Stomach (tissue), 8 donors: ENCODE measurements at regions not wholly inside any gene's neighbourhood (a gene's known extent, or its start where the extent isn't known, plus 50 kb on each side); places are given as distances from the start of the nearest gene placed in this dataset.

Experiments used
- DNase-seq, 2 donors: peaks; one replicate each; pipeline versions ENCODE4 v3.0.0 to v3.0.0-alpha.2; 2013 to 2019
- H3K27ac ChIP-seq, 5 donors: fragments of 200-600 bp in 4 of 5; sonication (generic) in 4 of 5; one replicate each; pipeline ENCODE4 v1.5.1; 2013 to 2019; ENCODE audit warnings: mild to moderate bottlenecking in 1 of 5, moderate library complexity in 1 of 5
- H3K27me3 ChIP-seq, 3 donors: fragments of 200-600 bp; sonication (generic); one replicate each; pipeline ENCODE4 v1.5.1; 2017 to 2019; ENCODE audit warnings: mixed run types in 1 of 3
- H3K36me3 ChIP-seq, 4 donors: fragments of 200-600 bp; sonication (generic); 1 replicate in 3 of 4; 2 replicates in 1 of 4; pipeline ENCODE4 v1.5.1; 2016 to 2019
- H3K4me1 ChIP-seq, 4 donors: fragments of 200-600 bp; sonication (generic); one replicate each; pipeline ENCODE4 v1.5.1; 2016 to 2019
- H3K4me3 ChIP-seq, 4 donors: fragments of 200-600 bp; sonication (generic) in 3 of 4; one replicate each; pipeline ENCODE4 v1.5.1; 2016 to 2019; ENCODE audit warnings: mild to moderate bottlenecking in 1 of 4
- H3K9me3 ChIP-seq, 4 donors: fragments of 200-600 bp; sonication (generic); one replicate each; pipeline ENCODE4 v1.5.1; 2016 to 2019
- EP300 ChIP-seq: sonication (generic); formaldehyde crosslinking; IDR thresholded peaks from one replicate; pipeline ENCODE4 v1.6.1; 2017; ENCODE audit warnings: antibody characterized with exemption
- POLR2A ChIP-seq, 4 donors: fragments of 450-650 bp; IDR thresholded peaks; one replicate each; pipeline ENCODE4 v1.6.1; 2016; ENCODE audit warnings: antibody characterized with exemption in 4 of 4, control low read depth in 2 of 4, mild to moderate bottlenecking in 1 of 4, moderate library complexity in 1 of 4
- POLR2AphosphoS5 ChIP-seq, 3 donors: sonication (generic); formaldehyde crosslinking; IDR thresholded peaks; one replicate each; pipeline ENCODE4 v1.6.1; 2016; ENCODE audit warnings: antibody characterized with exemption in 3 of 3
- WGBS, 5 donors: extraction: QIAGEN DNeasy Blood & Tissue Kit in 3 of 5; methylation state at CpG; one replicate each; pipeline versions ENCODE4 v1.1.5 to v1.1.7; 2013 to 2018; 5-methylcytosine and 5-hydroxymethylcytosine counted together
- intact Hi-C: fragments of 100-400 bp; cut with DNase I; formaldehyde crosslinking; loops from one replicate; pipeline ENCODE4 v1.15.1; 2023; ENCODE audit warnings: low total_unique reads
- TF ChIP-seq, protein P1 (sequence below), 7 experiments: fragments of 450-650 bp in 4 of 7; fragments of 200-600 bp in 3 of 7; sonication (generic) in 3 of 7; IDR thresholded peaks; one replicate each; pipeline ENCODE4 v1.5.1; 2016 to 2019; ENCODE audit warnings: antibody characterized with exemption in 7 of 7, control low read depth in 2 of 7, mild to moderate bottlenecking in 1 of 7
- donor health status: healthy with polysubstance abuse.
- donor health status: Bipolar disorder and iron deficiency.
- donor health status: healthy.

DNA sequence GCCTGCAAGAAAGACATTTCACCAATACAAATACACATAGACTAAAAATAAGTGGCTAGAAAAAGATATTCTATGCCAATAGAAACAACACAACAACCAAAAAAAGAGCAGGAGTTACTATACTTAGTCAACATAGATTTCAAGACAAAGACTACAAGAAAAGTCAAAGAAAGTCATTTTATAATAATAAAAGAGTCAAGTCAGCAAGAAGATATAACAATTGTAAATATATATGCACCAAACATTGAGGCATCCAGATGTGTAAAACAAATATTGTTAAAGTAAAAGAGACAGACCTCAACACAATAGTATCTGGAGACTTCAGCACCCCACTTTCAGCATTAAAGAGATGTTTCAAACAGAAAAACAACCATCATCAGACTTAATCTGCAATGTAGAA lies 104.6 kb downstream of the AMY1C start:
- no peaks in the 10 kb centered on the region for H3K27me3 ChIP-seq
- H3K36me3 ChIP-seq, result no peaks in the 10 kb centered on the region
- peaks cover 0 to 52% (median 6%) of the 10 kb centered on the region in 4 donors for H3K9me3 ChIP-seq
- TF ChIP-seq POLR2AphosphoS5 (IDR thresholded peaks at IDR 0.05), result no peak
- TF ChIP-seq EP300, result no peak
- no peak for TF ChIP-seq POLR2A (IDR thresholded peaks at IDR 0.05)
- TF ChIP-seq, protein P1, sequence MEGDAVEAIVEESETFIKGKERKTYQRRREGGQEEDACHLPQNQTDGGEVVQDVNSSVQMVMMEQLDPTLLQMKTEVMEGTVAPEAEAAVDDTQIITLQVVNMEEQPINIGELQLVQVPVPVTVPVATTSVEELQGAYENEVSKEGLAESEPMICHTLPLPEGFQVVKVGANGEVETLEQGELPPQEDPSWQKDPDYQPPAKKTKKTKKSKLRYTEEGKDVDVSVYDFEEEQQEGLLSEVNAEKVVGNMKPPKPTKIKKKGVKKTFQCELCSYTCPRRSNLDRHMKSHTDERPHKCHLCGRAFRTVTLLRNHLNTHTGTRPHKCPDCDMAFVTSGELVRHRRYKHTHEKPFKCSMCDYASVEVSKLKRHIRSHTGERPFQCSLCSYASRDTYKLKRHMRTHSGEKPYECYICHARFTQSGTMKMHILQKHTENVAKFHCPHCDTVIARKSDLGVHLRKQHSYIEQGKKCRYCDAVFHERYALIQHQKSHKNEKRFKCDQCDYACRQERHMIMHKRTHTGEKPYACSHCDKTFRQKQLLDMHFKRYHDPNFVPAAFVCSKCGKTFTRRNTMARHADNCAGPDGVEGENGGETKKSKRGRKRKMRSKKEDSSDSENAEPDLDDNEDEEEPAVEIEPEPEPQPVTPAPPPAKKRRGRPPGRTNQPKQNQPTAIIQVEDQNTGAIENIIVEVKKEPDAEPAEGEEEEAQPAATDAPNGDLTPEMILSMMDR (IDR thresholded peaks at IDR 0.05), result no peak
- H3K4me1 ChIP-seq, result no peaks in the 10 kb centered on the region
- DNase-seq, result no peak
- H3K4me3 ChIP-seq, result no peak overlapping the region
- H3K27ac ChIP-seq, result no peak overlapping the region
- intact Hi-C loops, result no loop called here

- WGBS, 5 donors, result 78 to 86% (median 82%) methylated on average over 2 of the region's 2 CpGs
- Histone ChIP-seq H3K9me3 (peaks cover 0 to 23% (median 8%) of the 10 kb centered on the region in 4 donors), H3K36me3 (no peaks in the 10 kb centered on the region), H3K4me3 (no peak overlapping the region), H3K4me1 (no peaks in the 10 kb centered on the region), H3K27ac (no peak overlapping the region), H3K27me3 (no peaks in the 10 kb centered on the region)
- intact Hi-C loops, result no loop called here
- DNase-seq, result no peak
- TF ChIP-seq EP300 (no peak), POLR2A (IDR thresholded peaks at IDR 0.05) (no peak), POLR2AphosphoS5 (IDR thresholded peaks at IDR 0.05) (no peak)
- TF ChIP-seq, protein P1 (IDR thresholded peaks at IDR 0.05), result no peak
These were observed 110.0 kb downstream of the AMY1C start for GRCh38 chr1:103859721-103860120.

GRCh38 chr1:103898576-103899345 lies 149.1 kb downstream of the AMY1C start:
- WGBS, 5 donors, result 63 to 73% (median 69%) methylated on average over 3 of the region's 3 CpGs

DNA sequence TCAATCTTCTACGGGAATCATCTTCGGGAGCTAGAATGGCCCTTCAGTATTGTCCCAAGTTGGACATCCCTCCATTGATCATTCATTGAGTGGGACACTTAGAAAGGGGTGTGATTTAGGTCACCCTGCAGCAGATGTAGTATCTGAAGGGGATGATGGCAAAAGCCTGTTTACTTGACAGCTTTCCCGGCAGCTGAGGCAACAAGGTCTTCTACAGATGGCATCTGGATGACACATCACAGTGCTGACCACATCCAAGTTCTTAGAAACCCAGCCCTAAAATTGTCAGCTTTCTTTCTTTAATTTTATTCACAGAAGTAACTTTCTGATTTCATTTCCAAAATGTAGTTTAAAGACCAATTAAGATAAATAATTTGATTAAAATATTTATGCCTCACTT lies 150.3 kb downstream of the AMY1C start:
- whole genome bisulfite sequencing, 5 donors, result 71 to 93% (median 89%) methylated on average over 3 of the region's 3 CpGs
- H3K27ac ChIP-seq, result no peak overlapping the region
- H3K4me3 ChIP-seq, result no peak overlapping the region
- H3K27me3 ChIP-seq, result no peaks in the 10 kb centered on the region
- TF ChIP-seq POLR2A (IDR thresholded peaks at IDR 0.05) (no peak), POLR2AphosphoS5 (IDR thresholded peaks at IDR 0.05) (no peak), EP300 (no peak)
- TF ChIP-seq, protein P1 (IDR thresholded peaks at IDR 0.05), result no peak
- H3K4me1 ChIP-seq, result no peaks in the 10 kb centered on the region
- no peak for DNase-seq
- intact Hi-C loops, result no loop called here
- no peaks in the 10 kb centered on the region for H3K36me3 ChIP-seq
- H3K9me3 ChIP-seq, result peaks cover 0 to 7% (median 3%) of the 10 kb centered on the region in 4 donors

More at GRCh38 chr1:103898576-103899345, 149.1 kb downstream of the AMY1C start:
- H3K9me3 ChIP-seq, result peaks cover 0 to 6% (median 3%) of the 10 kb centered on the region in 4 donors
- TF ChIP-seq, protein P1 (IDR thresholded peaks at IDR 0.05), result no peak
- TF ChIP-seq EP300 (no peak), POLR2A (IDR thresholded peaks at IDR 0.05) (no peak), POLR2AphosphoS5 (IDR thresholded peaks at IDR 0.05) (no peak)
- no peak overlapping the region for H3K4me3 ChIP-seq
- H3K36me3 ChIP-seq, result no peaks in the 10 kb centered on the region
- no peaks in the 10 kb centered on the region for H3K4me1 ChIP-seq
- no peak for DNase-seq
- intact Hi-C loops, result no loop called here
- H3K27me3 ChIP-seq, result no peaks in the 10 kb centered on the region
- H3K27ac ChIP-seq, result no peak overlapping the region
